Dedifferentiated amniotic fluid mesenchymal stem cell (primary cell): ENCODE measurements at regions not wholly inside any gene's neighbourhood (a gene's known extent, or its start where the extent isn't known, plus 50 kb on each side); places are given as distances from the start of the nearest gene placed in this dataset.

Experiments
- DNase-seq: peaks from one replicate; pipeline ENCODE4 v3.0.0-alpha.2; 2016; ENCODE audit errors: extremely low spot score

- DNase-seq: no peak
Measured at GRCh38 chr6:44559486-44560270, 172.2 kb downstream of the CDC5L start.

- DNase-seq: no peak
Measured at GRCh38 chr6:44560458-44561059, 173.1 kb downstream of the CDC5L start.

- no peak for DNase-seq
Measured at GRCh38 chr6:44561060-44561623, 173.6 kb downstream of the CDC5L start.

GRCh38 chr6:44561832-44562665 lies 174.5 kb downstream of the CDC5L start:
- DNase-seq: no peak

GRCh38 chr6:44563397-44563796 lies 175.9 kb downstream of the CDC5L start:
- no peak for DNase-seq

GRCh38 chr6:44564906-44565524 lies 177.5 kb downstream of the CDC5L start:
- no peak for DNase-seq

- no peak for DNase-seq
Measured at GRCh38 chr6:44567406-44567805, 179.9 kb downstream of the CDC5L start.

GRCh38 chr6:44569131-44569530 lies 181.6 kb downstream of the CDC5L start:
- no peak for DNase-seq

GRCh38 chr6:44569931-44570385 lies 182.5 kb downstream of the CDC5L start:
- DNase-seq: no peak

- DNase-seq: no peak
Measured at GRCh38 chr6:44571510-44571909, 184.0 kb downstream of the CDC5L start.

GRCh38 chr6:44572346-44572745 lies 184.8 kb downstream of the CDC5L start:
- DNase-seq: no peak

GRCh38 chr6:44575644-44576043 lies 188.1 kb downstream of the CDC5L start:
- DNase-seq: no peak

- no peak for DNase-seq
Measured at GRCh38 chr6:44576132-44576631, 188.7 kb downstream of the CDC5L start.

GRCh38 chr6:44580901-44581300 lies 193.4 kb downstream of the CDC5L start:
- peak; percentile 36 for DNase-seq

- DNase-seq: no peak
Measured at GRCh38 chr6:44582930-44583329, 195.4 kb downstream of the CDC5L start.

GRCh38 chr6:44590471-44590870 lies 203.0 kb downstream of the CDC5L start:
- no peak for DNase-seq

- no peak for DNase-seq
Measured at GRCh38 chr6:44593539-44593944, 206.0 kb downstream of the CDC5L start.

GRCh38 chr6:44594481-44594880 lies 207.0 kb downstream of the CDC5L start:
- DNase-seq: no peak

- DNase-seq: no peak
Measured at GRCh38 chr6:44598679-44599078, 211.2 kb downstream of the CDC5L start.

GRCh38 chr6:44599672-44600071 lies 212.2 kb downstream of the CDC5L start:
- DNase-seq: no peak

GRCh38 chr6:44603044-44603686 lies 215.7 kb downstream of the CDC5L start:
- DNase-seq: no peak
